Nephron progenitor cell (in vitro differentiated cells): ENCODE measurements at regions not wholly inside any gene's neighbourhood (a gene's known extent, or its start where the extent isn't known, plus 50 kb on each side); places are given as distances from the start of the nearest gene placed in this dataset.
"Not testable (repeated sequence)": the region's sequence is repeated elsewhere in the genome, so short reads cannot be mapped to it uniquely, and the experiment has no call there.

Experiments
- DNase-seq: peaks from one replicate; pipeline ENCODE4 v3.0.0; 2021
- H3K27ac Mint-ChIP-seq: 2 replicates; pipeline ENCODE4 v1.8.0; 2021; ENCODE audit warnings: mild to moderate bottlenecking, moderate library complexity, mixed read lengths
- H3K27me3 Mint-ChIP-seq: 2 replicates; pipeline ENCODE4 v1.8.0; 2021; ENCODE audit warnings: mild to moderate bottlenecking, low read depth, mixed read lengths; ENCODE audit not compliant: poor library complexity
- H3K36me3 Mint-ChIP-seq: 2 replicates; pipeline ENCODE4 v1.8.0; 2021; ENCODE audit warnings: low read depth, mixed read lengths
- H3K4me1 Mint-ChIP-seq: 2 replicates; pipeline ENCODE4 v1.8.0; 2021; ENCODE audit warnings: mixed read lengths
- H3K4me3 Mint-ChIP-seq: 2 replicates; pipeline ENCODE4 v1.8.0; 2021; ENCODE audit warnings: mild to moderate bottlenecking, moderate library complexity, mixed read lengths
- H3K9me3 Mint-ChIP-seq: 2 replicates; pipeline ENCODE4 v1.8.0; 2021; ENCODE audit warnings: mild to moderate bottlenecking, moderate library complexity, mixed read lengths
- CTCF ChIP-seq: fragments of 200-600 bp; sonication (generic); IDR thresholded peaks from 2 replicates; pipeline ENCODE4 v1.5.0; 2021; ENCODE audit warnings: antibody characterized with exemption

- no peaks in the 10 kb centered on the region for H3K36me3 Mint-ChIP-seq
- H3K9me3 Mint-ChIP-seq, result no peaks in the 10 kb centered on the region
- TF ChIP-seq CTCF, result no peak
- peaks cover 9% of the 10 kb centered on the region for H3K4me1 Mint-ChIP-seq
- DNase-seq, result no peak
- peaks cover 53% of the 10 kb centered on the region for H3K27me3 Mint-ChIP-seq
- H3K27ac Mint-ChIP-seq, result no peak overlapping the region
- no peak overlapping the region for H3K4me3 Mint-ChIP-seq
Observed at GRCh38 chr10:46104071-46104585, 58.1 kb upstream of the MSMB start.

GRCh38 chr10:46105416-46105815, 59.3 kb upstream of the MSMB start:
- H3K4me1 Mint-ChIP-seq, H3K27ac Mint-ChIP-seq, H3K9me3 Mint-ChIP-seq, DNase-seq, H3K36me3 Mint-ChIP-seq: not testable (repeated sequence)
- Mint-ChIP-seq H3K4me3 (peak overlapping the region; percentile 78), H3K27me3 (peaks cover 52% of the 10 kb centered on the region)

GRCh38 chr10:46105856-46106409, 59.9 kb upstream of the MSMB start:
- H3K4me3 Mint-ChIP-seq, result peak overlapping the region; percentile 78
- H3K27ac Mint-ChIP-seq, H3K36me3 Mint-ChIP-seq, H3K4me1 Mint-ChIP-seq, DNase-seq, H3K9me3 Mint-ChIP-seq: not testable (repeated sequence)
- peaks cover 52% of the 10 kb centered on the region for H3K27me3 Mint-ChIP-seq

GRCh38 chr10:46106410-46107255, 60.6 kb upstream of the MSMB start:
- DNase-seq, result peak; percentile 75
- Mint-ChIP-seq H3K4me1 (peaks cover 9% of the 10 kb centered on the region), H3K36me3 (no peaks in the 10 kb centered on the region), H3K9me3 (no peaks in the 10 kb centered on the region), H3K27ac (no peak overlapping the region), H3K4me3 (peak overlapping the region; percentile 87), H3K27me3 (peaks cover 52% of the 10 kb centered on the region)
- no peak for TF ChIP-seq CTCF

DNA sequence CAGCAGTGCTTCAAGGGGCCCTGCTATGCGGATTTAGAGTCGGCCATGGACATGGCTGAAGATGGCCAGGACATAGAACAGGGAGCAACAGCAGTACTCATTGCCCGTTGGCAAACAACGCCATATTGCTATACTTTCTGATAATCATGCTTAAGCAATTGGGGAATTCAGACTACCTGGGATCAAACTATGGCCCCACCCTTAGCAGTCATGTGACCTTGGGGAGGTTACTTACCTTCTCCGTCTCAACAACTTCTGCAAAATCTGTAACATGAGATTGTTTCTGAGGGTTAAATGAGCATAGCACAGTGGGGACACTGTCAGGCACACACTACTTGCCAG, 62.1 kb upstream of the MSMB start:
- not testable (repeated sequence) for H3K4me3 Mint-ChIP-seq, H3K27ac Mint-ChIP-seq, DNase-seq, H3K4me1 Mint-ChIP-seq, H3K36me3 Mint-ChIP-seq, H3K9me3 Mint-ChIP-seq
- peaks cover 45% of the 10 kb centered on the region for H3K27me3 Mint-ChIP-seq

DNA sequence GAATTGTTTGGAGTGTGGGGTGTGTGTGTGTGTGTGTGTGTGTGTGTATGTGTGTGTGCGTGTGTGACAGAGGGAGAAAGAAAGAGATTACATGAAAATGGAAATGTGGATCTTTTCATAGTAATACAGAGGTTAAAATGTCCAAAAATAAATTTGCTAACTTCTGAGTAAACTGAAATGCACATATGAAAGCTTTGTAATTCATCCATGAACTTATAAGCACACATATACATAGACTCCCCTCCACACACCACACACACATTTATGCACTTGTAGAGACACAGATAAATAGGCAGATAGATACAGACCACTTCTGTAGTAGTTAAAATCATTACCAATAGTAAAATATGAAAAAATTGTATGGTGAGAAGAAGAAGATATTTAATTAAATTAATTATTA, 108.2 kb upstream of the MSMB start:
- not testable (repeated sequence) for H3K27me3 Mint-ChIP-seq, H3K27ac Mint-ChIP-seq, H3K4me3 Mint-ChIP-seq, DNase-seq, H3K4me1 Mint-ChIP-seq, H3K9me3 Mint-ChIP-seq, H3K36me3 Mint-ChIP-seq

GRCh38 chr10:46154683-46155082, 108.6 kb upstream of the MSMB start:
- DNase-seq, H3K4me1 Mint-ChIP-seq, H3K9me3 Mint-ChIP-seq, H3K4me3 Mint-ChIP-seq, H3K27me3 Mint-ChIP-seq, H3K27ac Mint-ChIP-seq, H3K36me3 Mint-ChIP-seq: not testable (repeated sequence)

DNA sequence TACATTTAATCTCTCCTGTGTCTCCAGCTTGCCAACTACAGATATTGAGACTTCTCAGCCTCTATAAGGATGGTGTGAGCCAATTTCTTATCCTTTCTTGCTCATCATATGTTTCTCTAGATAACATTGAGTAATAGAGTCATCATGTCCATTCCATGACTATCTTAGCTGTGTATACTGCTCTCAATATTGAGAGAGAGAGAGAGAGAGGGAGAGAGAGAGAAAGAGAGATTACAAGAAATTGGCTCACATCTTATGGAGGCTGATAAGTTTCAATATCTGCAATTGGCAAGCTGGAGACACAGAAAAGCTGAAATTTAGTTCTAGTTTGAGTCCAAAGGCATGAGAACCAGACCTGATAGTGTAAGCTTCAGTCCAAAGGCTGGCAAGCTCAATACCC, 110.8 kb upstream of the MSMB start:
- H3K27ac Mint-ChIP-seq, H3K27me3 Mint-ChIP-seq, H3K4me1 Mint-ChIP-seq, H3K9me3 Mint-ChIP-seq, H3K4me3 Mint-ChIP-seq, H3K36me3 Mint-ChIP-seq, DNase-seq: not testable (repeated sequence)

DNA sequence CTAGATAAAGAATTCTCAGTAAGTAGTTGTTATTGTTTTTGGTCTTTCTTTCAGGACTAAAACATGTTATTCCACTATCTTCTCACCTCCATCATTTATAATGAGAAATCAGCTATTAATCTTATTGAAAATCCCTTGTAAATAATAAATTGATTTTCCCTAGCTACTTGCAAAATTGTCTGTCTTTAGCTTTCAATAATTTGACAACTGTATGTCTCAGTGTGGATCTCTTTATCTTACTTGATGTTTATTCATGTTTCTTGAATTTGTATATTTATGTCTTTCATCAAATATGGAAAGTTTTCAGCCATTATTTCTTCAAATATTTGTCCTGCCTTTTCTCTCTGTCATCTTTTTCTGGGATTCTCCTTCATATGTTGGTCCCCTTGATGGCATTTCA, 117.1 kb upstream of the ANTXRL start:
- Mint-ChIP-seq H3K4me3 (no peak overlapping the region), H3K9me3 (peaks cover 20% of the 10 kb centered on the region), H3K27me3 (no peaks in the 10 kb centered on the region), H3K4me1 (no peaks in the 10 kb centered on the region), H3K27ac (no peak overlapping the region), H3K36me3 (no peaks in the 10 kb centered on the region)
- no peak for TF ChIP-seq CTCF
- DNase-seq, result no peak
